IMR-90 (cell line): ENCODE measurements at regions not wholly inside any gene's neighbourhood (a gene's known extent, or its start where the extent isn't known, plus 50 kb on each side); places are given as distances from the start of the nearest gene placed in this dataset.
"Not testable (repeated sequence)": the region's sequence is repeated elsewhere in the genome, so short reads cannot be mapped to it uniquely, and the experiment has no call there.

Source experiments
- ATAC-seq: fragments of 200-7000 bp; cut with Tn5 transposase; 2 replicates; pipeline ENCODE4 v1.9.1; 2020; ENCODE audit warnings: low read depth, mild to moderate bottlenecking, moderate library complexity
- BruUV-seq: library from RNA; stranded (reverse); fragments of 400-500 nt; replicated peaks from 2 replicates; lab custom pipeline; 2021; lab: Mats Ljungman, UMichigan
- CTCF ChIA-PET: fragments of 300-600 bp; formaldehyde crosslinking; extraction: SDS; loops from one replicate; lab custom pipeline; 2021; ENCODE audit warnings: antibody characterized with exemption; lab: Yijun Ruan, JAX
- POLR2A ChIA-PET: fragments of 300-600 bp; sonication (Branson Sonifier 250); formaldehyde crosslinking; loops from one replicate; lab custom pipeline; 2022; ENCODE audit warnings: antibody characterized with exemption; ENCODE audit not compliant: unreplicated experiment; lab: Charles Lee
- DNase-seq: peaks from one replicate; pipeline ENCODE4 v3.0.0; 2013
- H2AFZ ChIP-seq: replicated peaks from 2 replicates; pipeline ENCODE3; 2013; ENCODE audit warnings: low read length, mild to moderate bottlenecking; ENCODE audit not compliant: poor library complexity
- H2AK5ac ChIP-seq: 2 replicates; pipeline ENCODE4 v1.6.1; 2013; ENCODE audit warnings: low read depth, low read length, inconsistent platforms
- H2AK9ac ChIP-seq: replicated peaks from 2 replicates; pipeline ENCODE3; 2013; ENCODE audit warnings: mild to moderate bottlenecking, low read depth, low read length, moderate library complexity; ENCODE audit not compliant: poor library complexity
- H2BK120ac ChIP-seq: 2 replicates; pipeline ENCODE4 v1.6.1; 2013; ENCODE audit warnings: low read depth, low read length, inconsistent platforms
- H2BK15ac ChIP-seq: 3 replicates; pipeline ENCODE4 v1.6.1; 2013; ENCODE audit warnings: low read depth, low read length, inconsistent platforms
- H2BK20ac ChIP-seq: 2 replicates; pipeline ENCODE4 v1.6.1; 2013; ENCODE audit warnings: low read depth, mild to moderate bottlenecking, inconsistent platforms, low read length, moderate library complexity
- H2BK5ac ChIP-seq: 2 replicates; pipeline ENCODE4 v1.6.1; 2013; ENCODE audit warnings: mild to moderate bottlenecking, low read depth, low read length, inconsistent platforms; ENCODE audit not compliant: poor library complexity, severe bottlenecking
- H3K14ac ChIP-seq: replicated peaks from 2 replicates; pipeline ENCODE4 v1.6.1; 2013; ENCODE audit warnings: low read depth, low read length, inconsistent platforms
- H3K18ac ChIP-seq: 2 replicates; pipeline ENCODE4 v1.6.1; 2013; ENCODE audit warnings: low read depth, low read length, control low read depth
- H3K23ac ChIP-seq: 2 replicates; pipeline ENCODE4 v1.6.1; 2013; ENCODE audit warnings: low read depth, low read length, inconsistent platforms
- H3K27ac ChIP-seq: 2 replicates; pipeline ENCODE4 v1.5.1; 2013; ENCODE audit warnings: mild to moderate bottlenecking, control low read depth, low read length; ENCODE audit not compliant: insufficient read depth
- H3K27me3 ChIP-seq: 2 replicates; pipeline ENCODE4 v1.6.1; 2013; ENCODE audit warnings: low read length; ENCODE audit not compliant: control insufficient read depth, insufficient read depth
- H3K36me3 ChIP-seq: 2 replicates; pipeline ENCODE4 v1.6.1; 2013; ENCODE audit warnings: low read length, mixed read lengths; ENCODE audit not compliant: control insufficient read depth, insufficient read depth
- H3K4ac ChIP-seq: 2 replicates; pipeline ENCODE4 v1.6.1; 2013; ENCODE audit warnings: low read depth, low read length, inconsistent platforms
- H3K4me1 ChIP-seq: 2 replicates; pipeline ENCODE4 v1.6.1; 2013; ENCODE audit warnings: low read length, mixed read lengths; ENCODE audit not compliant: control insufficient read depth, insufficient read depth
- H3K4me2 ChIP-seq: 2 replicates; pipeline ENCODE4 v1.6.1; 2013; ENCODE audit warnings: low read depth, mild to moderate bottlenecking, control low read depth, low read length, moderate library complexity
- H3K4me3 ChIP-seq: 2 replicates; pipeline ENCODE4 v1.5.1; 2013; ENCODE audit warnings: low read depth, mild to moderate bottlenecking, control low read depth, low read length, moderate library complexity; ENCODE audit not compliant: insufficient read depth
- H3K56ac ChIP-seq: 2 replicates; pipeline ENCODE4 v1.6.1; 2013; ENCODE audit warnings: low read length, inconsistent platforms; ENCODE audit not compliant: insufficient read depth; ENCODE audit errors: extremely low read depth
- H3K79me1 ChIP-seq, 2 experiments: 2 replicates each; pipeline ENCODE4 v1.6.1; 2013; ENCODE audit warnings: low read length in 2 of 2, inconsistent platforms in 1 of 2, low read depth in 1 of 2
- H3K9ac ChIP-seq: 2 replicates; pipeline ENCODE4 v1.6.1; 2013; ENCODE audit warnings: low read depth, low read length, control low read depth
- H3K9me1 ChIP-seq: 2 replicates; pipeline ENCODE4 v1.6.1; 2013; ENCODE audit warnings: low read length, inconsistent platforms; ENCODE audit not compliant: insufficient read depth
- H3K9me3 ChIP-seq: 2 replicates; pipeline ENCODE4 v1.6.1; 2013; ENCODE audit warnings: low read length; ENCODE audit not compliant: control insufficient read depth, insufficient read depth
- H4K20me1 ChIP-seq: 2 replicates; pipeline ENCODE4 v1.6.1; 2013; ENCODE audit warnings: low read length, inconsistent platforms; ENCODE audit not compliant: insufficient read depth
- H4K5ac ChIP-seq: 2 replicates; pipeline ENCODE4 v1.6.1; 2013; ENCODE audit warnings: mild to moderate bottlenecking, low read depth, low read length, control low read depth
- H4K8ac ChIP-seq, 2 experiments: 2 replicates each; pipeline ENCODE4 v1.6.1; 2013; ENCODE audit warnings: low read depth in 2 of 2, low read length in 2 of 2, control low read depth in 1 of 2, inconsistent platforms in 1 of 2
- H4K91ac ChIP-seq: 2 replicates; pipeline ENCODE4 v1.6.1; 2013; ENCODE audit warnings: low read depth, low read length, inconsistent platforms; ENCODE audit not compliant: insufficient read depth
- CEBPB ChIP-seq: IDR thresholded peaks from 2 replicates; pipeline ENCODE4 v1.6.1; 2012; ENCODE audit warnings: low read depth, low read length, improper control_type of control experiment
- RAD21 ChIP-seq: IDR thresholded peaks from 2 replicates; pipeline ENCODE4 v1.6.1; 2012; ENCODE audit warnings: low read length, improper control_type of control experiment
- SMC3 ChIP-seq: fragments of 150-350 bp; IDR thresholded peaks from 2 replicates; pipeline ENCODE4 v1.6.1; 2016; ENCODE audit warnings: low read depth, mild to moderate bottlenecking, antibody characterized with exemption, low read length, moderate library complexity
- WGBS, 2 experiments: methylation state at CpG; one replicate each; pipeline versions ENCODE4 v1.1.5 to v1.1.7; 2013; ENCODE audit warnings: missing lambda C conversion rate in 2 of 2; ENCODE audit not compliant: insufficient read length in 1 of 2; ENCODE audit errors: extremely low coverage in 2 of 2; 5-methylcytosine and 5-hydroxymethylcytosine counted together
- dilution Hi-C: fragments of 300-500 bp; cut with HindIII; formaldehyde crosslinking; loops from one replicate; pipeline ENCODE4 v1.14.3; 2018; ENCODE audit warnings: low sequenced_read_pairs; ENCODE audit not compliant: unreplicated experiment
- in situ Hi-C: fragments of 300-500 bp; cut with MboI; formaldehyde crosslinking; loops from 3 replicates; pipeline ENCODE4 v1.14.3; 2019; ENCODE audit warnings: low sequenced_read_pairs, inconsistent platforms, mixed read lengths
- intact Hi-C: fragments of 100-400 bp; cut with micrococcal nuclease; formaldehyde crosslinking; loops from 2 replicates; pipeline ENCODE4 v1.10.0; 2022

GRCh38 chr2:39584283-39584965 is 81.3 kb upstream of the TMEM178A start:
- Histone ChIP-seq H3K79me1 (no peaks in the 10 kb centered on the region), H3K27ac (no peak overlapping the region), H2BK5ac (no peak overlapping the region), H3K14ac (no peak overlapping the region), H3K9me3 (peaks cover 5% of the 10 kb centered on the region; the same call in 1 of the 2 replicates), H3K56ac (no peak overlapping the region), H2AK9ac (no peak overlapping the region), H3K4ac (no peak overlapping the region), H3K9me1 (no peaks in the 10 kb centered on the region), H4K5ac (no peak overlapping the region), H3K4me3 (no peak overlapping the region), H2BK120ac (no peak overlapping the region), H4K8ac (no peak overlapping the region), H2BK20ac (no peak overlapping the region), H3K36me3 (no peaks in the 10 kb centered on the region; the same call in 1 of the 2 replicates), H3K4me2 (peak overlapping the region; percentile 27; the same call in 1 of the 2 replicates), H3K23ac (no peak overlapping the region), H4K91ac (no peak overlapping the region), H3K27me3 (no peaks in the 10 kb centered on the region), H3K4me1 (peaks cover 5% of the 10 kb centered on the region; the same call in 1 of the 2 replicates), H2AK5ac (0 out of 2 replicates have a peak overlapping the region, but pooled peaks have one; percentile 18), H3K18ac (no peak overlapping the region), H2AFZ (no peak overlapping the region), H2BK15ac (no peak overlapping the region; the same call in 2 of the 3 replicates), H4K20me1 (no peaks in the 10 kb centered on the region), H3K9ac (no peak overlapping the region)
- in situ Hi-C loops (no loop called here), intact Hi-C loops (no loop called here), dilution Hi-C loops (no loop called here)
- ChIA-PET POLR2A (no interaction called here), CTCF (interaction anchor here (0.5 kb wide), 1 partner anchor 22 kb away, joined by 3 read pairs; no protein-coding TSS in a partner anchor)
- ATAC-seq (peak; percentile 91), DNase-seq (peak; percentile 82)
- TF ChIP-seq SMC3 (no peak), RAD21 (0 out of 2 replicates have a peak, but pooled peaks have one; percentile 10), CEBPB (peak; percentile 31; the same call in 1 of the 2 replicates)
- no TSS peak for BruUV-seq
- no CpG with 5 or more reads among the region's 5 CpGs for WGBS, 2 experiments

DNA sequence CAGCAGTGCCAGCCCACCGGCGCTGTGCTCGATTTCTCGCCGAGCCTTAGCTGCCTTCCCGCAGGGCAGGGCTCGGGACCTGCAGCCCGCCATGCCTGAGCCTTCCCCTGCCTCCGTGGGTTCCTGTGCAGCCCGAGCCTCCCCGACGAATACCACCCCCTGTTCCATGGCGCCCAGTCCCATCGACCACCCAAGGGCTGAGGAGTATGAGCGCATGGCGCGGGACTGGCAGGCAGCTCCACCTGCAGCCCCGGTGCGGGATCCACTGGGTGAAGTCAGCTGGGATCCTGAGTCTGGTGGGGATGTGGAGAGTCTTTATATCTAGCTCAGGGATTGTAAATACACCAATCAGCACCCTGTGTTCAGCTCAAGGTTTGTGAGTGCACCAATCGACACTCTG is 80.2 kb upstream of the TMEM178A start:
- H2BK15ac ChIP-seq, H3K4me2 ChIP-seq, BruUV-seq, H3K9ac ChIP-seq, POLR2A ChIA-PET, H4K8ac ChIP-seq, H3K4me3 ChIP-seq, H3K4ac ChIP-seq, H4K5ac ChIP-seq, dilution Hi-C loops, H3K4me1 ChIP-seq, ATAC-seq, H2AK9ac ChIP-seq, H3K18ac ChIP-seq, intact Hi-C loops, DNase-seq, H3K79me1 ChIP-seq, H3K27me3 ChIP-seq, H2BK20ac ChIP-seq, H3K9me1 ChIP-seq, H3K36me3 ChIP-seq, in situ Hi-C loops, H3K56ac ChIP-seq, H4K91ac ChIP-seq, H2BK120ac ChIP-seq, H2AFZ ChIP-seq, H3K27ac ChIP-seq, H2AK5ac ChIP-seq, H4K20me1 ChIP-seq, H2BK5ac ChIP-seq, H3K14ac ChIP-seq, H3K23ac ChIP-seq, H3K9me3 ChIP-seq: not testable (repeated sequence)
- WGBS, 2 experiments = 95% methylated on average over 6 of the region's 20 CpGs; no CpG with 5 or more reads in 1 of the 2 experiments
- CTCF ChIA-PET = interaction anchor here (0.6 kb wide), 1 partner anchor 14 kb away, joined by 3 read pairs; no protein-coding TSS in a partner anchor
